Breast epithelium (tissue), 4 donors: ENCODE measurements at regions not wholly inside any gene's neighbourhood (a gene's known extent, or its start where the extent isn't known, plus 50 kb on each side); places are given as distances from the start of the nearest gene placed in this dataset.

Source experiments
- DNase-seq, 2 donors: peaks; one replicate each; pipeline ENCODE4 v3.0.0-alpha.2; 2019; ENCODE audit warnings: low spot score in 2 of 2
- H3K27ac ChIP-seq, 2 donors: fragments of 200-600 bp; sonication (generic) in 1 of 2; one replicate each; pipeline ENCODE4 v1.5.1; 2016 to 2019; ENCODE audit warnings: mild to moderate bottlenecking in 1 of 2
- H3K27me3 ChIP-seq, 2 donors: fragments of 200-600 bp; sonication (generic) in 1 of 2; one replicate each; pipeline versions ENCODE4 v1.5.1 to v1.6.0; 2017 to 2019; ENCODE audit warnings: control low read depth in 1 of 2, mild to moderate bottlenecking in 1 of 2
- H3K36me3 ChIP-seq: fragments of 200-600 bp; one replicate; pipeline ENCODE4 v1.5.1; 2019
- H3K4me1 ChIP-seq, 2 donors: fragments of 200-600 bp; sonication (generic); one replicate each; pipeline ENCODE4 v1.5.1; 2016 to 2019; ENCODE audit warnings: control low read depth in 1 of 2
- H3K4me3 ChIP-seq, 3 donors: fragments of 200-600 bp; sonication (generic); 1 replicate in 2 of 3; 2 replicates in 1 of 3; pipeline ENCODE4 v1.5.1; 2016 to 2019; ENCODE audit warnings: mild to moderate bottlenecking in 3 of 3, moderate library complexity in 2 of 3
- H3K9me3 ChIP-seq, 2 donors: fragments of 200-600 bp; sonication (generic) in 1 of 2; one replicate each; pipeline ENCODE4 v1.5.1; 2016 to 2019; ENCODE audit warnings: control low read depth in 1 of 2
- POLR2A ChIP-seq: fragments of 450-650 bp; IDR thresholded peaks from one replicate; pipeline ENCODE4 v1.6.1; 2016; ENCODE audit warnings: antibody characterized with exemption, mild to moderate bottlenecking, moderate library complexity
- POLR2AphosphoS5 ChIP-seq, 3 donors: sonication (generic); formaldehyde crosslinking; IDR thresholded peaks; one replicate each; pipeline ENCODE4 v1.6.1; 2017; ENCODE audit warnings: antibody characterized with exemption in 3 of 3
- intact Hi-C: fragments of 100-400 bp; cut with DNase I; formaldehyde crosslinking; loops from one replicate; pipeline ENCODE4 v1.15.1; 2023; ENCODE audit warnings: low total_unique reads
- TF ChIP-seq, protein P1 (sequence below), 3 donors: fragments of 450-650 bp; IDR thresholded peaks; one replicate each; pipeline ENCODE4 v1.5.1; 2016 to 2017; ENCODE audit warnings: antibody characterized with exemption in 3 of 3, mild to moderate bottlenecking in 3 of 3, moderate library complexity in 3 of 3

DNA sequence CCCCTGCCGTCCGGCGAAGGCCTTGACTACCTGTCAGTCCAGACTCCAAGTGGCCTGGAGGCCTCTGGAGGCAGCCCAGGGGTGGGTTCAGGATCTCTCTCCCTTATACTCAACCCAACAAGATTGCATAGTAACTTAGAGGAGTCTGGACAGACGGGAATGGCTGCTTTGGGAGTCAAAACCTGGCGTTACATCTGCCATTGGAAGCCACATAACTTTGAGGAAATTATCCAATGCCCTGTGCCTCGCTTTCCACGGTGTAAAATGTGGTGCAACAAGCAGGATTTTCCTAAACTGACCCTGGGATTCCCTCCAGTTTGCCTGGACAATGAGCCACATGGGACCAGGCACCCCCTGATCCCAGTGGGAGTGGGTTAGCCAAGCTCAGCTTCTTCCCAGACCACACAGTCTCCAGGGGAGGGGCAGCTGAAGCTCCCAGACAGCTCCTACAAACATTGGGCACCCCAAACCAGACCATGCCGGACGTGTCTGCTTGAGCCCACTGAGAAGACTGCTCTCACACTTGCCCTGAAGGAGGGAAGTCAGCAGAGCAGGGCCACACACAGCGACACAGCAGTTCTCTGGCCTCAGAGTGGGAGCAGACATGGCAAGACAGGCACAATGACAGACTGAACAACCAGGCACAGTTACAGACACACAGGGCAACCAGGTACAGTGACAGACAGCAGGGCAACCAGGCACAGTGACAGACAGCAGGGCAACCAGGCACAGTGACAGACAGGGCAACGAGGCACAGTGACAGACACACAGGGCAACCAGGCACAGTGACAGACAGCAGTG, 65.6 kb upstream of the RAB6C start:
- no peak for DNase-seq
- intact Hi-C loops, result no loop called here
- Histone ChIP-seq H3K4me1 (no peaks in the 10 kb centered on the region), H3K27me3 (no peaks in the 10 kb centered on the region), H3K9me3 (peaks cover 11 to 15% of the 10 kb centered on the region in 2 donors), H3K27ac (no peak overlapping the region), H3K4me3 (no peak overlapping the region), H3K36me3 (no peaks in the 10 kb centered on the region)
- TF ChIP-seq, protein P1, sequence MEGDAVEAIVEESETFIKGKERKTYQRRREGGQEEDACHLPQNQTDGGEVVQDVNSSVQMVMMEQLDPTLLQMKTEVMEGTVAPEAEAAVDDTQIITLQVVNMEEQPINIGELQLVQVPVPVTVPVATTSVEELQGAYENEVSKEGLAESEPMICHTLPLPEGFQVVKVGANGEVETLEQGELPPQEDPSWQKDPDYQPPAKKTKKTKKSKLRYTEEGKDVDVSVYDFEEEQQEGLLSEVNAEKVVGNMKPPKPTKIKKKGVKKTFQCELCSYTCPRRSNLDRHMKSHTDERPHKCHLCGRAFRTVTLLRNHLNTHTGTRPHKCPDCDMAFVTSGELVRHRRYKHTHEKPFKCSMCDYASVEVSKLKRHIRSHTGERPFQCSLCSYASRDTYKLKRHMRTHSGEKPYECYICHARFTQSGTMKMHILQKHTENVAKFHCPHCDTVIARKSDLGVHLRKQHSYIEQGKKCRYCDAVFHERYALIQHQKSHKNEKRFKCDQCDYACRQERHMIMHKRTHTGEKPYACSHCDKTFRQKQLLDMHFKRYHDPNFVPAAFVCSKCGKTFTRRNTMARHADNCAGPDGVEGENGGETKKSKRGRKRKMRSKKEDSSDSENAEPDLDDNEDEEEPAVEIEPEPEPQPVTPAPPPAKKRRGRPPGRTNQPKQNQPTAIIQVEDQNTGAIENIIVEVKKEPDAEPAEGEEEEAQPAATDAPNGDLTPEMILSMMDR (IDR thresholded peaks at IDR 0.05), result no peak
- TF ChIP-seq POLR2AphosphoS5 (IDR thresholded peaks at IDR 0.05), result no peak
- no peak for TF ChIP-seq POLR2A

DNA sequence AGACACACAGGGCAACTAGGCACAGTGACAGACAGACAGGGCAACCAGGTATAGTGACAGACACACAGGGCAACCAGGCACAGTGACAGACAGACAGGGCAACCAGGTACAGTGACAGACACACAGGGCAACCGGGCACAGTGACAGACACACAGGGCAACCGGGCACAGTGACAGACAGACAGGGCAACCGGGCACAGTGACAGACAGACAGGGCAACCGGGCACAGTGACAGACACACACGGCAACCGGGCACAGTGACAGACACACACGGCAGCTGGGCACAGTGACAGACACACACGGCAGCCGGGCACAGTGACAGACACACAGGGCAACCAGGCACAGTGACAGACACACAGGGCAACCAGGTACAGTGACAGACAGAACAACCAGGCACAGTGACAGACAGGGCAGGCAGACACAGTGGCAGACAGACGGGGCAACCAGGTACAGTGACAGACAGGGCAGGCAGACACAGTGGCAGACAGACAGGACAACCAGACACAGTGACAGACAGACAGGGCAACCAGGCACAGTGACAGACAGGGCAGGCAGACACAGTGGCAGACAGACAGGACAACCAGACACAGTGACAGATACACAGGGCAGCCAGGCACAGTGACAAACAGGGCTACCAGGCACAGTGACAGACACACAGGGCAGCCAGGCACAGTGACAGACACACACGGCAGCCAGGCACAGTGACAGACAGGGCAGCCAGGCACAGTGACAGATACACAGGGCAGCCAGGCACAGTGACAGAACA, 64.7 kb upstream of the RAB6C start:
- no peak overlapping the region for H3K4me3 ChIP-seq
- no peak for DNase-seq
- H3K27ac ChIP-seq, result no peak overlapping the region
- H3K36me3 ChIP-seq, result no peaks in the 10 kb centered on the region
- H3K9me3 ChIP-seq, result peaks cover 15 to 23% of the 10 kb centered on the region in 2 donors
- intact Hi-C loops, result no loop called here
- H3K27me3 ChIP-seq, result no peaks in the 10 kb centered on the region
- H3K4me1 ChIP-seq, result no peaks in the 10 kb centered on the region
- TF ChIP-seq POLR2AphosphoS5 (IDR thresholded peaks at IDR 0.05) (no peak), POLR2A (no peak)
- TF ChIP-seq, protein P1 (IDR thresholded peaks at IDR 0.05), result no peak

DNA sequence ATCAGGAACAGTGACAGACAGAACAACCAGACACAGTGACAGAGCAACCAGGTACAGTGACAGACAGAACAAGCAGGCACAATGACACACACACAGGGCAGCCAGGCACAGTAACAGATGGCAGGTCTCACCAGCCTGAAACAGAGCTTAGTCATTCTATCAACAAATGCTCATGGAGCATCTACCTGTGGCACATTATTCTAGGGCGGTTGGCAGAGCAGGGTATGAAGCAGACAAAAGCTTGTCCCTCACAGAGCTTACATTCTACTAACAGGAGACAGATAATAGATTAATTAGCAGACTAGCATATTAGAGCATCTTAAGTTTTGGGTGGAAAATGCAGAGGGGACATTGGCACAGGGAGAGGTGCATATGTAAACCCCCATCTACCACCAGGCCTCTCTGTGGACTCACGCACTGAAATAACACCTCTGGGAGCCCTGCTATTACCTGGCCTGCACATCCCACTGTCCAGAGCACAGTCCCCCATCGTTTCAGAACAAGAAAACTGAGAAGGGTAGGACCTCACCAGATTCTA, 64.1 kb upstream of the RAB6C start:
- DNase-seq, result no peak
- Histone ChIP-seq H3K4me1 (no peaks in the 10 kb centered on the region), H3K27me3 (no peaks in the 10 kb centered on the region), H3K4me3 (no peak overlapping the region), H3K36me3 (no peaks in the 10 kb centered on the region), H3K9me3 (peaks cover 15 to 23% of the 10 kb centered on the region in 2 donors), H3K27ac (no peak overlapping the region)
- no peak for TF ChIP-seq POLR2AphosphoS5 (IDR thresholded peaks at IDR 0.05)
- TF ChIP-seq, protein P1 (IDR thresholded peaks at IDR 0.05), result no peak
- no peak for TF ChIP-seq POLR2A
- intact Hi-C loops, result no loop called here

DNA sequence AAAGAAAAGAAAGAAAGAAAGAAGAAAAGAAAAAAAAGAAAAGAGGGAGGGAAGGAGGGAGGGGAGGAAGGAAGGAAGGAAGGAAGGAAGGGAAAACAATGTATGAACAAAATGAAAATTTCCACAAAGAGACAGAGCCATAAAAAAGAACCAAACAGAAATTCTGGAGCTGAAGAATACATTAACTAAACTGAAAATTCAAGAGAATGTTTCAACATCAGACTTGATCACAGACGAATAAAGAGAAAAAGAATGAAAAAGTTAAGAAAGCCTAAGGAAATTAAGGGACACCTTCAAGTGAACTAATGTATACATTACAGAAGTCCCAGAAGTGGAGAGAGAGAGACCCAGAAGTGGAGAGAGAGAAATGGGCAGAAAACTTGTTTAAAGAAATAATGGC, 60.9 kb upstream of the RAB6C start:
- peaks cover 15 to 23% of the 10 kb centered on the region in 2 donors for H3K9me3 ChIP-seq
- intact Hi-C loops, result no loop called here
- no peak overlapping the region for H3K27ac ChIP-seq
- H3K4me3 ChIP-seq, result no peak overlapping the region
- no peak for DNase-seq
- TF ChIP-seq POLR2AphosphoS5 (IDR thresholded peaks at IDR 0.05) (no peak), POLR2A (no peak)
- TF ChIP-seq, protein P1 (IDR thresholded peaks at IDR 0.05), result no peak
- no peaks in the 10 kb centered on the region for H3K36me3 ChIP-seq
- H3K27me3 ChIP-seq, result peaks cover 0 to 14% of the 10 kb centered on the region in 2 donors
- no peaks in the 10 kb centered on the region for H3K4me1 ChIP-seq
